Skeletal muscle satellite cell (primary cell): ENCODE measurements at regions not wholly inside any gene's neighbourhood (a gene's known extent, or its start where the extent isn't known, plus 50 kb on each side); places are given as distances from the start of the nearest gene placed in this dataset.
"Not testable (repeated sequence)": the region's sequence is repeated elsewhere in the genome, so short reads cannot be mapped to it uniquely, and the experiment has no call there.

Experiments
- H3K27me3 ChIP-seq: 2 replicates; pipeline ENCODE4 v1.7.0; 2013; ENCODE audit warnings: low read length; ENCODE audit not compliant: control insufficient read depth, insufficient read depth
- H3K36me3 ChIP-seq: 2 replicates; pipeline ENCODE4 v1.7.0; 2013; ENCODE audit warnings: mild to moderate bottlenecking, control low read depth, low read length; ENCODE audit not compliant: insufficient read depth
- H3K4me1 ChIP-seq: 2 replicates; pipeline ENCODE4 v1.7.0; 2013; ENCODE audit warnings: low read length; ENCODE audit not compliant: control insufficient read depth, insufficient read depth
- H3K4me2 ChIP-seq: 2 replicates; pipeline ENCODE4 v1.7.0; 2013; ENCODE audit warnings: mild to moderate bottlenecking, low read length
- H3K4me3 ChIP-seq: 2 replicates; pipeline ENCODE4 v1.7.0; 2013; ENCODE audit warnings: low read length
- H3K9ac ChIP-seq: 2 replicates; pipeline ENCODE4 v1.7.0; 2013; ENCODE audit warnings: mild to moderate bottlenecking, low read depth, low read length, moderate library complexity
- H3K9me3 ChIP-seq: replicated peaks from 2 replicates; pipeline ENCODE4 v1.7.0; 2013; ENCODE audit warnings: mild to moderate bottlenecking, control low read depth, low read length

- Histone ChIP-seq H3K4me2 (no peak overlapping the region), H3K9ac (no peak overlapping the region), H3K4me1 (no peaks in the 10 kb centered on the region), H3K36me3 (no peaks in the 10 kb centered on the region), H3K27me3 (peaks cover 11% of the 10 kb centered on the region), H3K9me3 (no peaks in the 10 kb centered on the region), H3K4me3 (no peak overlapping the region)
These were observed 191.9 kb downstream of the C9orf50 start for GRCh38 chr9:129428864-129429577.

DNA sequence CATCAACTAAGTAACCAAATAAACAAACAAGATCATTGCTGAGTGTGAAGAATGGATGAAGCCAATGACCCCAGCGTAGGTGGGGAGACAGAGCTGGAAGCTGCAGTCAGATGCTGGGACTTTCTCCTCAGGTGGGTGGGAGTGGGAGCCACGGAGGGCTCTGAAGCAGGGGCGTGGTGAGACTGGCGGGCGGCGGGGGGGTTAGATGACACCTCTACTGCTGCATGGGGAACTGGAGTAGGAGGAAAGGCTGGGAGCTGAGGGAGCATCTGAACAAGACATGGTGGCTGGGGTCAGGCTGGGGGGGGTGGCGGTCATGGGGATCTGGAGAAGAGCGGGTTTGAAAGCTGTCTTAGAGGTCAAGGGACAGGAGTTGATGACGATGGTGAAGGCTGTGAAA lies 193.8 kb downstream of the C9orf50 start:
- Histone ChIP-seq H3K4me3 (no peak overlapping the region), H3K4me1 (peaks cover 3% of the 10 kb centered on the region), H3K9ac (no peak overlapping the region), H3K36me3 (no peaks in the 10 kb centered on the region), H3K27me3 (peaks cover 11% of the 10 kb centered on the region), H3K4me2 (no peak overlapping the region), H3K9me3 (no peaks in the 10 kb centered on the region)

DNA sequence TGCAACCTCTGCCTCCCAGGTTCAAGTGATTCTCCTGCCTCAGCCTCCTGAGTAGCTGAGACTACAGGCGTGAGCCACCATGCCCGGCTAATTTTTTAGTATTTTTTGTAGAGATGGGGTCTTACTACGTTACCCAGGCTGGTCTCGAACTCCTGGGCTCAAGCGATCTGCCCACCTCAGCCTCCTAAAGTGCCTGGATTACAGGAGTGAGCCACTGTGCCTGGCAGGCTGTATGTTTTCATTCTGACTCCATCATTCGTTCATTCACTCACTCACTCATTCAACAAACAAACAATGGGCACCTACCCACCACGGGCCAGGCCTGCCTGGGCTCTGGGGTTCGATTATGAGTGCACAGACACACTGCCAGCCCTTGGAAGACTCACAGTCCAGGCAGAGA lies 197.1 kb downstream of the C9orf50 start:
- not testable (repeated sequence) for H3K27me3 ChIP-seq, H3K4me1 ChIP-seq, H3K9me3 ChIP-seq, H3K9ac ChIP-seq, H3K4me3 ChIP-seq, H3K4me2 ChIP-seq, H3K36me3 ChIP-seq

- Histone ChIP-seq H3K4me2 (no peak overlapping the region), H3K36me3 (no peaks in the 10 kb centered on the region), H3K4me1 (peaks cover 3% of the 10 kb centered on the region), H3K9me3 (no peaks in the 10 kb centered on the region), H3K9ac (no peak overlapping the region), H3K4me3 (no peak overlapping the region), H3K27me3 (no peaks in the 10 kb centered on the region)
These were observed 197.7 kb downstream of the C9orf50 start for GRCh38 chr9:129423216-129423615.

DNA sequence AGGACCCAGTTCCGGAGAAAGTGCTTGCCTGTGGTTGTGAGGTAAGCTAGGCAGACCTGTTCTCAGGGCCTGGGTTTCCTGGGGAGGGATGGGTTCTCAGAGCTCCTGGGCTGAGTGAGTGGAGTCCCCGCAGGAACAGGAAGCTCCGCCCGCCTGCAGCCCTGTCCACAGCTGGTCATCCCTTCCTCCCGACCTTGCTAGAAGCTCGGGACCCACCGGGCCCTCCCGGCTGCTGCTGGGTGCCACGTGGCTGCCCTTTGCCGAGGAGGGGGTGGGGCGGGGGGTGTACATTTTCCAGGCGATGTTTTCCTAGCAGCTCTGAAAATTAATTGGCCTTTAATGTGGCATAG lies 198.1 kb downstream of the C9orf50 start:
- Histone ChIP-seq H3K36me3 (no peaks in the 10 kb centered on the region), H3K27me3 (no peaks in the 10 kb centered on the region), H3K9me3 (no peaks in the 10 kb centered on the region), H3K4me2 (no peak overlapping the region), H3K9ac (no peak overlapping the region), H3K4me3 (no peak overlapping the region), H3K4me1 (peaks cover 3% of the 10 kb centered on the region)

- Histone ChIP-seq H3K9ac (no peak overlapping the region), H3K9me3 (no peaks in the 10 kb centered on the region), H3K27me3 (no peaks in the 10 kb centered on the region), H3K4me1 (peaks cover 3% of the 10 kb centered on the region), H3K4me2 (no peak overlapping the region), H3K4me3 (no peak overlapping the region), H3K36me3 (no peaks in the 10 kb centered on the region)
These were observed 198.7 kb downstream of the C9orf50 start for GRCh38 chr9:129422032-129422842.

DNA sequence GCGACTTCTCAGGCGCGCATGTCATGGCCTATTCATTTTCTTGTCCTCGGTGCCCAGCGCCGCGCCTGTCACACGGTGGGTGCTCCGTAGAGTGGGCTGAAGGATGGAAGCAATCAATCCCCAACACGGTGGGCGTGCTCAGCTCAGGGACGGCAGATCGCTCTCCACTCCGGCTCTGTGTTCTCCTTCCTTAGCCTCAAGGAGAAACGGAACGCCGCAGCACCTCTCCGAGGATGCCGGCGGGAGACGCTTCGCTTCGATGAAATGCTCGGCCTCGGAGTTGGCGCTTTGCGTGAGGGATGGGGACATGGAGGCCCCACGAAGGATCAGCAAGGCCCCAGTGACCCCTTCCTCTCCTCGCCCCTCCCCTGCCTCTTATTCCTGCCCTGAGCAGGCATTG lies 199.5 kb downstream of the C9orf50 start:
- peaks cover 3% of the 10 kb centered on the region for H3K4me1 ChIP-seq
- no peaks in the 10 kb centered on the region for H3K9me3 ChIP-seq
- H3K36me3 ChIP-seq = no peaks in the 10 kb centered on the region
- no peaks in the 10 kb centered on the region for H3K27me3 ChIP-seq
- no peak overlapping the region for H3K4me2 ChIP-seq
- no peak overlapping the region for H3K4me3 ChIP-seq
- no peak overlapping the region for H3K9ac ChIP-seq

DNA sequence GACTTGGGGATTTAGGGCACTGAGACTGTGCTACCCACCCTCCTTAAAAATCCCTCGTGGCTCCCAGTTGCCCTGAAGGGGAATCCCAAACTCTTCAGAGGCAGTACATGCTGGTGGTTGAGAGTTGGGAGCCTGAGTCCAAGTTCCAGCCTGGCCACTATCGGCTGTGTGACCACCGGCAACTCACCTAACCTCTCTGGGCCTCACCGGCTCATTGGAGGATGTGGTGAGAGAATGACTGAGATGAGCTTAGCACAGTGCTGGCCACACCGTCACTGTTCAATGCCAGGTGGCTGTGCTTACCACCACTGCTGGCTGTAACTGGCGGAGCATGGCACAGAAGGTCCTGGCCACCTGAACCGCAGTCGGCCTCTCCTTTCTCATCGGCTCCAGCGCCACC lies 200.2 kb downstream of the C9orf50 start:
- Histone ChIP-seq H3K4me2 (no peak overlapping the region), H3K9me3 (no peaks in the 10 kb centered on the region), H3K27me3 (no peaks in the 10 kb centered on the region), H3K36me3 (no peaks in the 10 kb centered on the region), H3K9ac (no peak overlapping the region), H3K4me1 (peaks cover 3% of the 10 kb centered on the region), H3K4me3 (no peak overlapping the region)

GRCh38 chr9:129419382-129419899 lies 201.5 kb downstream of the C9orf50 start:
- H3K9ac ChIP-seq = no peak overlapping the region
- H3K36me3 ChIP-seq = no peaks in the 10 kb centered on the region
- H3K9me3 ChIP-seq = no peaks in the 10 kb centered on the region
- H3K27me3 ChIP-seq = no peaks in the 10 kb centered on the region
- no peak overlapping the region for H3K4me3 ChIP-seq
- H3K4me2 ChIP-seq = no peak overlapping the region
- peaks cover 10% of the 10 kb centered on the region for H3K4me1 ChIP-seq

DNA sequence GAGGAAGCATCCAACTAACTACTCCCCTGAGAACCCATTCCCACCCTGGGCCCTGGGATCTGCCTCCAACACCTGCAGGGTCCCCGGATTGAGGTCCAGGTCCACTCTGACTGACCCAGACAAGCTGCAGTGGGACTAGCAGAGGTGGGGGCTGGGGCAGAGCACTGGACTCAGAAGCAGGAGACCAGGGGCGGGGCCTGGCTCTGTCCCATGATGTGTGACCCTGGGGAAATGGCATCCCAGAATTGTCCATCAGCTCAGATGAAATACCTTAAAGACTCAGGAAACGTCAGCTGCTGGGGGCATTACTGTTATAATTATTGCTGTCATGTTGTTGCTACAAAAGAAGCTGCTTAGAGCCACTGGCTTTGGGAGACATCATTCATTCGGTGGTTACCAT lies 202.4 kb downstream of the C9orf50 start:
- H3K4me2 ChIP-seq = no peak overlapping the region
- no peaks in the 10 kb centered on the region for H3K36me3 ChIP-seq
- no peak overlapping the region for H3K9ac ChIP-seq
- no peaks in the 10 kb centered on the region for H3K9me3 ChIP-seq
- H3K4me1 ChIP-seq = peaks cover 17% of the 10 kb centered on the region
- H3K27me3 ChIP-seq = no peaks in the 10 kb centered on the region
- no peak overlapping the region for H3K4me3 ChIP-seq

GRCh38 chr9:129416821-129417539 lies 203.9 kb downstream of the C9orf50 start:
- Histone ChIP-seq H3K4me2 (no peak overlapping the region), H3K4me3 (no peak overlapping the region), H3K27me3 (no peaks in the 10 kb centered on the region), H3K36me3 (no peaks in the 10 kb centered on the region), H3K9me3 (no peaks in the 10 kb centered on the region), H3K4me1 (peaks cover 22% of the 10 kb centered on the region), H3K9ac (no peak overlapping the region)
